GM12878 (cell line): ENCODE measurements at regions not wholly inside any gene's neighbourhood (a gene's known extent, or its start where the extent isn't known, plus 50 kb on each side); places are given as distances from the start of the nearest gene placed in this dataset.

Source experiments
- ATAC-seq: fragments of 200-7000 bp; cut with Tn5 transposase; 3 replicates; pipeline ENCODE4 v1.9.1; 2020; ENCODE audit warnings: mild to moderate bottlenecking, moderate library complexity
- BruUV-seq: library from RNA; stranded (reverse); fragments of 400-500 nt; replicated peaks from 2 replicates; lab custom pipeline; 2021; lab: Mats Ljungman, UMichigan
- CTCF ChIA-PET: fragments of 300-600 bp; sonication (Branson Sonifier 250); formaldehyde crosslinking; extraction: SDS; loops from one replicate; lab custom pipeline; 2021; ENCODE audit warnings: inconsistent platforms; lab: Yijun Ruan, JAX
- POLR2A ChIA-PET: fragments of 350-600 bp; formaldehyde crosslinking; extraction: SDS; loops from one replicate; lab custom pipeline; 2021; ENCODE audit warnings: inconsistent platforms; lab: Charles Lee
- RAD21 ChIA-PET: fragments of 300-600 bp; sonication (Branson Sonifier 250); formaldehyde crosslinking; loops from one replicate; lab custom pipeline; 2023; ENCODE audit warnings: antibody characterized with exemption; ENCODE audit not compliant: unreplicated experiment; lab: Charles Lee
- SMC1A ChIA-PET: fragments of 300-600 bp; sonication (Branson Sonifier 250); formaldehyde crosslinking; loops from one replicate; lab custom pipeline; 2023; ENCODE audit not compliant: unreplicated experiment, uncharacterized antibody; lab: Charles Lee
- DNase-seq: peaks from one replicate; pipeline ENCODE4 v3.0.0-alpha.2; 2011; ENCODE audit warnings: low read depth, low spot score
- FAIRE-seq: peaks from 3 replicates; lab custom pipeline; 2011; peaks lifted over from hg19 to GRCh38; lab: Jason Lieb, UNC
- H2AFZ ChIP-seq: 2 replicates; pipeline ENCODE4 v1.6.0; 2011; ENCODE audit warnings: low read depth, low read length, control low read depth; ENCODE audit not compliant: control insufficient read depth
- H3K27ac ChIP-seq: 2 replicates; pipeline ENCODE4 v1.5.1; 2011; ENCODE audit warnings: control low read depth; ENCODE audit not compliant: control insufficient read depth, insufficient read depth
- H3K27me3 ChIP-seq, 2 experiments: replicated peaks in 1 of 2; 2 replicates each; pipeline versions ENCODE4 v1.6.0 to v1.6.1; 2011; ENCODE audit warnings: low read length in 1 of 2; ENCODE audit not compliant: control insufficient read depth in 2 of 2, insufficient read depth in 2 of 2
- H3K36me3 ChIP-seq, 2 experiments: 2 replicates each; pipeline ENCODE4 v1.5.1; 2011; ENCODE audit warnings: low read length in 1 of 2; ENCODE audit not compliant: control insufficient read depth in 2 of 2, insufficient read depth in 2 of 2
- H3K4me1 ChIP-seq: 2 replicates; pipeline ENCODE4 v1.6.1; 2011; ENCODE audit warnings: mild to moderate bottlenecking, low read length, moderate library complexity, mixed read lengths; ENCODE audit not compliant: control insufficient read depth, insufficient read depth
- H3K4me2 ChIP-seq: 2 replicates; pipeline ENCODE4 v1.6.0; 2011; ENCODE audit warnings: control low read depth; ENCODE audit not compliant: control insufficient read depth, insufficient read depth
- H3K4me3 ChIP-seq: fragments of 200-600 bp; sonication (generic); 2 replicates; pipeline ENCODE4 v1.5.1; 2016
- H3K79me2 ChIP-seq: 2 replicates; pipeline ENCODE4 v1.6.0; 2011; ENCODE audit warnings: low read length; ENCODE audit not compliant: control insufficient read depth, insufficient read depth
- H3K9ac ChIP-seq: 2 replicates; pipeline ENCODE4 v1.8.0; 2011; ENCODE audit warnings: low read length, control low read depth, mixed read lengths; ENCODE audit not compliant: control insufficient read depth, insufficient read depth
- H3K9me3 ChIP-seq: replicated peaks from 3 replicates; pipeline ENCODE4 v1.5.1; 2011; ENCODE audit warnings: mild to moderate bottlenecking, low read length; ENCODE audit not compliant: control insufficient read depth, insufficient read depth
- H4K20me1 ChIP-seq: 2 replicates; pipeline ENCODE4 v1.6.0; 2011; ENCODE audit not compliant: control insufficient read depth, insufficient read depth
- ATF3 ChIP-seq: IDR thresholded peaks from 2 replicates; pipeline ENCODE4 v1.6.1; 2011; ENCODE audit warnings: low read depth, mild to moderate bottlenecking, low read length, moderate library complexity, borderline replicate concordance; ENCODE audit errors: extremely low read depth
- ELK1 ChIP-seq: IDR thresholded peaks from 2 replicates; pipeline ENCODE4 v1.6.1; 2012; ENCODE audit warnings: low read depth, low read length, improper control_type of control experiment
- HDAC6 ChIP-seq: fragments of 200-600 bp; sonication (generic); IDR thresholded peaks from one replicate; pipeline ENCODE4 v1.8.0; 2017; ENCODE audit warnings: antibody characterized with exemption; ENCODE audit not compliant: unreplicated experiment
- NR2C2 ChIP-seq: IDR thresholded peaks from 2 replicates; pipeline ENCODE4 v1.6.1; 2011; ENCODE audit warnings: borderline replicate concordance, low read depth; ENCODE audit not compliant: control insufficient read depth, insufficient read length
- STAT3 ChIP-seq: IDR thresholded peaks from 2 replicates; pipeline ENCODE4 v1.6.1; 2011; ENCODE audit warnings: low read depth, low read length, improper control_type of control experiment
- WGBS: methylation state at CpG from one replicate; pipeline ENCODE4 v1.1.6; 2016; ENCODE audit warnings: low lambda C conversion rate; ENCODE audit not compliant: insufficient replicate concordance, insufficient coverage; ENCODE audit errors: missing lambda C conversion rate; 5-methylcytosine and 5-hydroxymethylcytosine counted together
- in situ Hi-C: fragments of 300-500 bp; cut with MboI; formaldehyde crosslinking; loops from 9 replicates; pipeline ENCODE4 v1.14.3; 2018; ENCODE audit warnings: mixed read lengths
- intact Hi-C: fragments of 100-400 bp; cut with micrococcal nuclease; formaldehyde crosslinking; loops from one replicate; pipeline ENCODE4 v1.14.2; 2022; ENCODE audit not compliant: unreplicated experiment
- TF ChIP-seq, protein P1 (sequence below): IDR thresholded peaks from 2 replicates; pipeline ENCODE4 v1.6.1; 2012; ENCODE audit warnings: improper control_type of control experiment, low read depth, low read length; ENCODE audit not compliant: insufficient replicate concordance

DNA sequence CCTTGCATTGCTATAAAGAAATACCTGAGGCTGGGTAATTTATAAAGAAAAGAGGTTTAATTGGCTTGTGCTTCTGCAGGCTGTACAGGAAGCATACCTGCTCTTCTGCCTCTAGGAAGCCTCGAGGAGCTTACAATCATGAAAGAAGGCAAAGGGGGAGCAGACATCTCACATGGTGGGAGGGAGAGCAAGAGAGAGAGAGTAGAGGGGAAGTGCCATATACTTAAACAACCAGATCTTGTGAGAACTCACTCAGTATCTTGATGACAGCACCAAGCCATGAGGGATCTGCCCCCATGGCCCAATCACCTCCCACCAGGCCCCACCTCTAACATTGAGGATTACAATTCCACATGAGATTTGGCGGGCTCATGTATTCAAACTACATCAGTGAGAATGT is 79.1 kb upstream of the HECW1 start:
- no peak overlapping the region for H3K4me2 ChIP-seq
- H3K9ac ChIP-seq: no peak overlapping the region
- no peak overlapping the region for H3K4me3 ChIP-seq
- H3K79me2 ChIP-seq: no peaks in the 10 kb centered on the region
- ATAC-seq (no peak), DNase-seq (no peak)
- no peak overlapping the region for H3K27ac ChIP-seq
- H3K36me3 ChIP-seq: no peaks in the 10 kb centered on the region
- CTCF ChIA-PET: no interaction called here
- in situ Hi-C loops: no loop called here
- H3K4me1 ChIP-seq: no peaks in the 10 kb centered on the region
- RAD21 ChIA-PET: no interaction called here
- H3K27me3 ChIP-seq: no peaks in the 10 kb centered on the region
- TF ChIP-seq ELK1 (no peak), ATF3 (no peak), STAT3 (no peak), HDAC6 (no peak), NR2C2 (no peak)
- TF ChIP-seq, protein P1, sequence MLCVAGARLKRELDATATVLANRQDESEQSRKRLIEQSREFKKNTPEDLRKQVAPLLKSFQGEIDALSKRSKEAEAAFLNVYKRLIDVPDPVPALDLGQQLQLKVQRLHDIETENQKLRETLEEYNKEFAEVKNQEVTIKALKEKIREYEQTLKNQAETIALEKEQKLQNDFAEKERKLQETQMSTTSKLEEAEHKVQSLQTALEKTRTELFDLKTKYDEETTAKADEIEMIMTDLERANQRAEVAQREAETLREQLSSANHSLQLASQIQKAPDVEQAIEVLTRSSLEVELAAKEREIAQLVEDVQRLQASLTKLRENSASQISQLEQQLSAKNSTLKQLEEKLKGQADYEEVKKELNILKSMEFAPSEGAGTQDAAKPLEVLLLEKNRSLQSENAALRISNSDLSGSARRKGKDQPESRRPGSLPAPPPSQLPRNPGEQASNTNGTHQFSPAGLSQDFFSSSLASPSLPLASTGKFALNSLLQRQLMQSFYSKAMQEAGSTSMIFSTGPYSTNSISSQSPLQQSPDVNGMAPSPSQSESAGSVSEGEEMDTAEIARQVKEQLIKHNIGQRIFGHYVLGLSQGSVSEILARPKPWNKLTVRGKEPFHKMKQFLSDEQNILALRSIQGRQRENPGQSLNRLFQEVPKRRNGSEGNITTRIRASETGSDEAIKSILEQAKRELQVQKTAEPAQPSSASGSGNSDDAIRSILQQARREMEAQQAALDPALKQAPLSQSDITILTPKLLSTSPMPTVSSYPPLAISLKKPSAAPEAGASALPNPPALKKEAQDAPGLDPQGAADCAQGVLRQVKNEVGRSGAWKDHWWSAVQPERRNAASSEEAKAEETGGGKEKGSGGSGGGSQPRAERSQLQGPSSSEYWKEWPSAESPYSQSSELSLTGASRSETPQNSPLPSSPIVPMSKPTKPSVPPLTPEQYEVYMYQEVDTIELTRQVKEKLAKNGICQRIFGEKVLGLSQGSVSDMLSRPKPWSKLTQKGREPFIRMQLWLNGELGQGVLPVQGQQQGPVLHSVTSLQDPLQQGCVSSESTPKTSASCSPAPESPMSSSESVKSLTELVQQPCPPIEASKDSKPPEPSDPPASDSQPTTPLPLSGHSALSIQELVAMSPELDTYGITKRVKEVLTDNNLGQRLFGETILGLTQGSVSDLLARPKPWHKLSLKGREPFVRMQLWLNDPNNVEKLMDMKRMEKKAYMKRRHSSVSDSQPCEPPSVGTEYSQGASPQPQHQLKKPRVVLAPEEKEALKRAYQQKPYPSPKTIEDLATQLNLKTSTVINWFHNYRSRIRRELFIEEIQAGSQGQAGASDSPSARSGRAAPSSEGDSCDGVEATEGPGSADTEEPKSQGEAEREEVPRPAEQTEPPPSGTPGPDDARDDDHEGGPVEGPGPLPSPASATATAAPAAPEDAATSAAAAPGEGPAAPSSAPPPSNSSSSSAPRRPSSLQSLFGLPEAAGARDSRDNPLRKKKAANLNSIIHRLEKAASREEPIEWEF: no peak
- TF ChIP-seq, all 136 proteins: peak for 0
- POLR2A ChIA-PET: no interaction called here
- intact Hi-C loops: no loop called here
- FAIRE-seq: no peak
- SMC1A ChIA-PET: no interaction called here
- no peak overlapping the region for H2AFZ ChIP-seq
- H4K20me1 ChIP-seq: no peaks in the 10 kb centered on the region
- 47% methylated on average over 2 of the region's 2 CpGs for WGBS
- no peaks in the 10 kb centered on the region for H3K9me3 ChIP-seq
- no TSS peak for BruUV-seq
